ELR (cell line): ENCODE measurements at regions not wholly inside any gene's neighbourhood (a gene's known extent, or its start where the extent isn't known, plus 50 kb on each side); places are given as distances from the start of the nearest gene placed in this dataset.

Experiments used
- DNase-seq: peaks from one replicate; pipeline ENCODE4 v3.0.0-alpha.2; 2015; ENCODE audit warnings: low read depth

DNA sequence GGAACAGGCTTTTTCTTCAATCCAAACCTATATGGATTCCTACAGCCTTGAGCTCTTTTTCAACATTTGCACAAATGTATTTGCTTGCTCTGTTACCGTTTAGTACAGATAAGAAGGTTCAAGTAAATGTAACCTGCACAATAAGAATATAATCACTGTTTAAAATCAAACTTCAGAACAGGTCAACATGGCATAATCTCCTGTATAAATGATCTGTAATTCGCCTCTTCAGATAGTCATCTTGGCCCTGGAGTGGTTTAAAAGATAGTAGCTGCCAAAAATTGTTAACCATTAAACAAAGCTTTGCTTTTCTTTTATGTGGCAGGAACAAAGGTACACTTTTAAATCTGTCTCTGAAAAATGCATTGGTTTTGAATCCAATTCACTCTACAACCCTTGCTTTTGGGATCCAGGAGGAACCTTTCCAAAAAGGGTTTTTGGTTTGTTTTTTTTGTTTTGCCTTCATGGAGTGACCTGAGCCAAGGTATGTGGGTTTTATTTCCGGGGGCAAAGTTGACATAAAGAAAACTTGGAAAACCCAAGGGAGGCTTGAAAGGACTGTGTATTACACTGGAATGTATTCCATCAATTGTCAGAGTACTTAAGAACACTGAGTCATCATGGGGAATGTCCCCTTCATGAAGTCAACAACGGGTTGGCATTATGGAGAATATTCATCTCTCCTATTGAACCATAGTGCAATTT is 210.4 kb upstream of the HCCS start:
- peak; percentile 62 for DNase-seq

DNA sequence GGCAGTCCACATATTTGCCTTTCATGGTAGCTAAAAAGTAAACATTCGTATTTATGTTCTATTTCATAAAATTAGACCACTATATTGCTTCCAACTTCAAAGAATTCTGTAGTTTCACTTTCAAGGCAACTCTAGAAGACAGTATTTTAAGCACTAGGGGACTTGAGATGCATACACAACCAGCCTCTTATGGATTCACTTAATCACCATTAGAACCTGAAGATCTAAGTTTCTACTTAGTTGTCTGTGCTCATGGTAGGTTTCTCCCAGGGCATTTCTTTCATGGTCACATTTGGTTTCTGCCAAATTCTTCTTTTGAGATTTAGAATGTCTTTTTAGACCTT is 209.9 kb upstream of the HCCS start:
- peak; percentile 10 for DNase-seq

DNA sequence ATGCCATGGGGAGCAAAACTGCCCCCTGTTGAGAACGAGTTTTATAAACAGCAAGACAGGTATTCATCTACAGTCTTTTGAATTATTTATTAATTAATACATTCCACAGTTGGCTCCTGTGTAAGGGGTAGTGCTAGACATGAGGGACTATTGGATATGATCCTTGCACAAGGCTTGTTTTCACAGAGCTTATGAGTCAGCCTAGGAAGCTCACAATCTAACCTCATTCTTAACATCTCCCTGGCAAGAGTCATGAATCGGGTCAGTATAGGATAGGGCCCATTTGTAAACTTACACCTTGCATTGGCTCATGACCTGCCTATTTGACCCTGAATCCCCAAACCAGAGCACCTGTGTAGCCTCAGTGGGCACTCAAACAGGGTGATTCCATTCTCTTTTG is 209.1 kb upstream of the HCCS start:
- peak; percentile 69 for DNase-seq

DNA sequence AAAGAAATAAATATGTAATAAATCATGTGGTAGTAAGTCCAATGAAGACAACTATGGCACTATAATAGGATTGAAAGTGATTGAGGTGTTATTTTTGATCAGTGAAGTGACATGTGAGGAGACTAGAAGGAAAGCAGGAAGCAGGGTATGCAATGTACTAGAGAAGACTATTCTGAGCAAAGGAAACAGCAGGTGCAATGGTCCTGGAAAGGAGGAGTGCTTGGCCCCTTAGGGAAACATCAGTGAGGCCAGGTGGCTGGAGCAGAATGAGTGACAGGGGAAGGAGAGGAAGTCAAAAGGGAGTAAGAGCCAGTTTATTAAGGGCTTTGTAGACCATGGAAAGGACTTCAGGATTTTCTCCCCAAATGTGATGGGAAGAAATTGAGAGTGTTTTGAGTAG is 207.6 kb upstream of the HCCS start:
- DNase-seq: no peak

DNA sequence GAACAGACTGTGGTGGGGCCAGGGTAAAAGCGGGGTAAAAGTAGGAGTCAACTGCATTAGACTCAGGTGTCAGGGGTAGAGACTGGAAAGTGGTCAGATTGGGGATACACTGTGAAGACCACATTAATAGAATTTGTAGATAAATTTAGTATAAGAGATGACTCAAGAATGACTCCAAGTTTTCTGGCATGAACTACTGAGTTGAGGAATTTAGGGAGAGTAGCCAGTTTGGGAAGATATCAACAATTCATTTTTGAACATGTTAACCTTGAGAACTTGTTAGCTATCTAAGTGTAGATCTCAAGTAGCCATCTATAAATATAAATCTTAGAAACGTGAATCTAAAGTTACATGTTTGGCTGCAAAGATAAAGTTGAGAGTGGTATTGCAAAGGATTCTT is 206.9 kb upstream of the HCCS start:
- peak; percentile 46 for DNase-seq

DNA sequence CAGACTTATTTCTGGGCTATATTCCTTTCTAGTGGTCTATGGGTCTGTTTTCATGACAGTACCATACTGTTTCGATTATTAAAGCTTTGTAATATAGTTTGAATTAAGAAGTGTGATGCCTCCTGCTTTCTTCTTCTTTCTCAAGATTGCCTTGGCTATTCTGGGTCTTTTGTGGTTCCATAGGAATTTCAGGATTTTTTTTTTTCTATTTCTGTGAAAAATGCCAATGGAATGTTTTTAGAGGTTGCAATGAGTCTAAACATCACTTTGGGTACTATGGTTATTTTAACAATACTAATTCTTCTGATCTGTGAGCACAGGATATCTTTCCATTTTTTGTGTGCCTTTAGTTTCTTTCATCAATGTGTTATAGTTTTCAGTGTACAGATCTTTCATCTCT is 204.3 kb upstream of the HCCS start:
- peak; percentile 34 for DNase-seq

DNA sequence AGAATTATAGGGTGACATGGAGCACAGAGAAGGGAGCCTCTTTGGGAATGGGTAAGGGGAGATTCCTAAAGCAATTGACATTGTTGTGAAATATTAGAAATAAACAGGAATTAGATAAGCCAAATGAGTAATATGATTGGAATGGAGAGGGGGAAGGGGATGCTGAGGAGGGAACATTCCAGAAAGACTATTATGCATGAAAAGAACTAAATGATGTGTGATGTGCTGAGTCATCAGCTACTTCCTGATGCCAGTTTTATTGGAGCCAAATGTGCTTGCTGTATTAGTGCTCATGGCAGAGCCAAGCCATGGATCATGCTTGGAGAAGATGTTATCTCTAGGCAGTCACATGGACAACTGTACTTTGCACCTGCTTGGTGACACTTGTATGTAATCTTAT is 189.0 kb upstream of the HCCS start:
- peak; percentile 86 for DNase-seq

DNA sequence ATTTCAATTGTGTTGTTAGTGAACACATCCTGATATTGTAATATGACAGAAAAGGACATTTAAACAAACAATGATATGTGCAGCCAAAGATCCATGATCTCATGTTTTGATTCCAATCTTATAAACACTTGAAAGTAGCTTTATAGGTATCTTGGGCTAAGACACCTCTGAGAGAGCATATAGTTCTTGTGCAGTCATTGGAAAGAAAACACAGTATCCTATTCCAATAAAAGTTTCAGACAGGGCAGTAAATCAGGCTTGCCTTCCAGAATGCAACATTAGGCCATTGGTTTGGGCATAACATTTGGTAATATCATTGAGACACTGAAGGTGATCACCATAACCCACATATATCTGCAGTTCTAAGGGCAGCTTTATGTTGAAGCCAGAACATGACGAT is 188.3 kb upstream of the HCCS start:
- DNase-seq: no peak

DNA sequence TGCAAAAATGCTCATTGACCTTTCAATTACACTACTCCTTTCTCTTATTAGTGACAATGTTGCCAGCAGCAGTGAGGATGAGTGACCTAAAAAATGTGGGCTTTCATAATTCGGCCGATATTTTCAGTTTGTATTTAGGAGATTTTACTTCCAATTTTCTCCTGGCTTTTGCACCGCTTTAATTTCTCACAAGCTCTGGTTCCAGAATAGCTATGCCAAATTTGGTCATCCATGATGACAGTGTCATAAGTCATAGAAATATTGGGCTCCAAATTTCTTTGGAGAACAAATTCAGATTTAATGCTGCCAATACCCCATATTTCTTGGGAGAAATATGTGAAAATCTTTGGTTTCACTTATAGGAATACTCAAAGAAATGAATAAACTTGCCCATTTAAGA is 187.7 kb upstream of the HCCS start:
- no peak for DNase-seq

DNA sequence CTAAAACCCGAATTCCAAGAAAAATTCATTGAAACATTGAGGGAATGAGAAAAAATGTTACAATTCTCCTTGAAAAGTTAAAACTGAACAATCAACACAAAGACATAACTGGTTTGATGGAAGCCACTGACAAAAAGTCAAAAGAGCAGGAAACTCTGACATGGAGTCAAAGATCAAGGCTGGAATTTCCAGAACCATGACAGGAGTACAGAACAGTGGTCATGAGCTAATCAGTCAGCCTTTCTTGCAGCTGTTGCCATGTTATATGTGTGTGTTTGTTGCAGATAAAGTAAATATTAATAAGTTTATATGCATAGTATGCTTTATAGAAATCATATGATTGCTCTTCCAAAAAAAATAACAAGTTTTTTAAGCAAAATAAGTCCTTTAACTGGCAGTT is 184.7 kb upstream of the HCCS start:
- DNase-seq: no peak

DNA sequence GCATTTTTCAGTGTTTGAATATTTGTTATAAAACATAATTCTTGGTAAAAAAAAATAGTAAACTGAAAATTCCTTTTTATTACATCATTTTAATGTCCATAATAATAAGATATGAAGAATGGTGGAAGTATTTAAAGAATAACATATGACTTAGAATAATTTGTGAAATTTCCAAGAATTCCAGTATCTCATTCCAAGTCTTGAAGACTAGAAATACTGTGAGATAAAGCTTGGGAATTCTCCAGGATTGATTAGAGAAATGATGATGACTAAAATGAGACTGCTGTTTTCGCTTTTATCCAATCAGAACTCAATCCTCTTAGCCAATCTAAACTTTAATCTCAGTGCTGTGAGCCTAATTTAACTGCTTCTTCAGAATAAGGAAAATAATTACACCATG is 184.2 kb upstream of the HCCS start:
- no peak for DNase-seq

DNA sequence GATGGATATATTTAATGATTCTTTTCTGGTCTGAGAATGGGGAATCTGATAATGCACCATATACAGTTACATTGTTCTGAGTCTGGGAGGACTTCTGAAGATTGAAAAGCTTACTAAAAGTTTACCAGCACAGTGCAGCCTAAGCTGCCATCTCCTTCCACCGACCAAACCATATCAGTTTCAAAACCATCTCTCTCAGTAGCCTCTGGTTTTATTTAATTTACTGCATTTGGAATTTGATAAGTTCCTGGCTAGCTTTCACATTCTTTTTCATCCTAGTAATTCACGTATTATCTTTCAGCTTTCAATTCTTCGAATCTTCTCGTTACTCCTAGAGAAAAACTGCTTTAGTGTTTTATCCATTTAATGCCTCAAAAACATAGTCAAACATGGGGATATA is 181.4 kb upstream of the HCCS start:
- DNase-seq: no peak

DNA sequence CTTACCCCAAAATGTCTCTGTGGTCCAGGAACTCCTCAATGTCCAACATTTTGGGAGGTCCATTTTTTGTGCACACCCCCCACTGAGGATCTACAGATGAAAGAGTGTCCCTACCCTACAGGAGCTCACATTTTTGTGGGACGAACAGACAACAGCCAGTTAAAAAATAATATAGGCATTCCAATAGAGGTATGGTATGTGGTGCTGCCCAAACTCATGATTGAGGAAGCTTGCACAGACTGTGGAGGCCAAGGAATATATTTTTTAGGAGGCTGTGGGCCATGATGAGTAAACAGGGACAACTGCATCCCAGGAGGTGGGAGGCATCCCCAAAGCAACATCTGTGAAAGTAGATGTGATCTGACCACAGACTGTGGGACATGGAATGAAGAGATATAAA is 181.0 kb upstream of the HCCS start:
- no peak for DNase-seq

DNA sequence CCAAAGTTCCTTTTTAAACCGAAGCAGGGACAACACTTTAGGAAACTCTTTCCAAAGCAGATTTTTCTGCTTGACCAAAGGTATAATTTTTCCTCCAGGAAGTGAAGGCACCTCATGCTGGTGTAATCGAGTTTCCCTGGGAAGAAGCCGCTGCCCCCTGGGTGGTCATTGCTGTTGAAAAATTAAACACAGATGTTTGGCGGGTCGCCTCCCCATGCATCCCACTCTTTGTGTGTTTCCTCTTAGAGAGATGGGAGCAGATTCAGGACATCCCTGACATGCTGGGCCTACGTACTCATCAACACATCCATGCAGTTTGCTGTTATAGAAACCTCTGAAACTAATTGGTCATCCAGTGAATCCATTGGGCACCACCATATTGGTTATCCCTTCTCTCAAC is 179.2 kb upstream of the HCCS start:
- DNase-seq: no peak

DNA sequence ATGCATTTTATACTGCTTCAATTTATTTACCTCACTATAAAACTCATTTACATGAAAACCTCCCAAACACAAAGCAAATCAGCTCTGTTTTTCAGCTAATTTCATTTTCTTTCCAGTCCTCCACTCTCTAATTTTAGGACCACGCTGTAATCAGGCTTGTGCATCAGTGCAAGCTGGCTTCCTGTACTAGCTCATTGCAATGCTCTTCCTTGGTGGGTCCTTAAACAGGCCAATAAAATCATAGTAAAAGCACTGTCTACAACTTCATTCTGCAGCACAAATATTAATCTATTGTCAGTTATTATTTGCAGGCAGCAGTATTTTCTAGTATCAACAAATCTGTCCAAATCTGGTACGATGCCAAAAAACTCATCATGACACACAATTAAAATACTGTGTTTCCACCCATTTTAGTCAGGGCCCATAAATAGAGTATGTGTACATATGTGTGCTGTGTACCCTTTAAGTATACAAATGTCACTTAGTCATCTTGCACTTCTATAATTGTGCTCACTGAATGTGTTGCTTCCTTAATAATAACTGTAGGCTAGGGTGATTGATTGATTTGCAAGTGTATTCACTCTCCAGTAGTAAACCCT is 178.2 kb upstream of the HCCS start:
- peak; percentile 49 for DNase-seq

DNA sequence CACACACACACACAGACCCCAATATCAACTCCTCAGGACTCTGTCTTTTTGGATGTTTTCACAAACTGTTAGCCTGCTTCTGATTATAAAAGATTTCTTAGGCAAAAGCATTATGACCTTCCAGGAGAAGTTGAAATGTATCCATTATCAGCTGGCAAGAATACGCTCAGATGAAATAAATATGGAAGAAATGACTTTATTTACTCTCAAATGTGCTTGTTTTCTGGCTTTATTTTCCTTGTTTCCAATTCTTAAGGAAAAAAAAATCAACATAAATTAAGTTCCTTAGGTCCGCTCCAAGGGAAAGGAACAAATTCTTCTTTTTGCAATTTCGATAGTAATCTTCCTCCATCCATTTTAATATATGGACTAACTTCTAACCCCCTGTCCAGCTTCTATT is 175.6 kb upstream of the HCCS start:
- DNase-seq: no peak

DNA sequence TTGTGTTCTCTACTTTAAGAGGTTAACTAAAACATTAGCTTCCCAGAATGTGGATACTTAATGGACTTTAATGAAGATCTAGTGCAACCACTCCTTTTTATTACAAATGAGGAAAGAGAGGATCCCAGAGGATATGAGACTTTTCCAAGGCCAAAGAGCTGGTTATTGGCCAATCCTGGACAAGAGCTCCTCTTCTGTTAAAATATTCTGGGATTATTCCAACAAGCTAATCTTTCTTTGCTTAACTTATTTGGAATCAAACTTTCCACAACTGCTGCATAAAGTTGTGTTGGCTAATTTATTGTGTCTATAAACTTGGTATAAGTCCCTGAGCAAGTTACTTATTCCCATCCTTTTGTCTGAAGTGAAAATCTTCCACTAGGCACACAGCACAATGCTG is 174.2 kb upstream of the HCCS start:
- no peak for DNase-seq

DNA sequence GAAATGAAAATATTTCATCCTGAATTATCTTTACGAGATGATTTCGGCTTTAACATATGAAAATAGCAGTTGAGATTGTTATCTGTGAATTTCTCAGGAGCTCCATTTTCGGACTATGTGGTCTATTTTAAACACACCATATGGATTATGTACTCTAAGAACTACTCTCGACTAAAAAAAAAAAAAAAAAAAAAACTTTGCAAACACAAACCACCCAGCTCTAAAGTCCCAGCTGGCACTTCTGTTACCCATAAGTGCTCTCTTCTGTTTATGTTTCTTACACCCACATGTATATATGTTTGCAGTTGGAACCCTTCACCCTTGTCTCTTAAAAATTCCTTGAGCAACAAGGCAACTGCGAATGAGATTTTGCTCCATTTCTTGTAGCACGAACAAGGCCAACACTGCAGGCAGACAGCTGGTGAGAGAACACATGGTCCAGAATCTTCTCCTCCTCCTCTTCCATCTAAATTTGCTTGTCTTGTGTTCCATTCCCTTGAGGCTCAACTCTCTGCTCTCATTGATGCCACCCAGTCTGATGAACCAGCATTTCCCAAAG is 172.7 kb upstream of the HCCS start:
- no peak for DNase-seq

DNA sequence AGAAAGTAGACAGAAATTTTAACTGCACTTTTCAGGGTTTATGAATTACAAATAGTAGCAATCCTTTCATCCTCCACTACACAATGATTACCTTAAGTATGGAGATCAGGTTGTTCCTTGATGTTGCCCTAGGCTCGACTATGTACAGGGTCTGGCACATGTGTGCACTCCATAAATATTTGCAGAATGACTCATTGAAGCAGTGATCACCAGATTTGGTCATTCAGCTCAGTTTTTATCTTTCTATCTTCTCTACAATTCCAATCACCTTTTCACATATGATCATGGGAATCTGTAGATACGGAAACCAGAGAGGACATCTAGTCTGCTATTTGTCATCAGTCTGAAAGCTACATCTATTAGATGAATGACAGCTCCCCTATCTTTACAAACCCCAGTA is 171.7 kb upstream of the HCCS start:
- peak; percentile 58 for DNase-seq

DNA sequence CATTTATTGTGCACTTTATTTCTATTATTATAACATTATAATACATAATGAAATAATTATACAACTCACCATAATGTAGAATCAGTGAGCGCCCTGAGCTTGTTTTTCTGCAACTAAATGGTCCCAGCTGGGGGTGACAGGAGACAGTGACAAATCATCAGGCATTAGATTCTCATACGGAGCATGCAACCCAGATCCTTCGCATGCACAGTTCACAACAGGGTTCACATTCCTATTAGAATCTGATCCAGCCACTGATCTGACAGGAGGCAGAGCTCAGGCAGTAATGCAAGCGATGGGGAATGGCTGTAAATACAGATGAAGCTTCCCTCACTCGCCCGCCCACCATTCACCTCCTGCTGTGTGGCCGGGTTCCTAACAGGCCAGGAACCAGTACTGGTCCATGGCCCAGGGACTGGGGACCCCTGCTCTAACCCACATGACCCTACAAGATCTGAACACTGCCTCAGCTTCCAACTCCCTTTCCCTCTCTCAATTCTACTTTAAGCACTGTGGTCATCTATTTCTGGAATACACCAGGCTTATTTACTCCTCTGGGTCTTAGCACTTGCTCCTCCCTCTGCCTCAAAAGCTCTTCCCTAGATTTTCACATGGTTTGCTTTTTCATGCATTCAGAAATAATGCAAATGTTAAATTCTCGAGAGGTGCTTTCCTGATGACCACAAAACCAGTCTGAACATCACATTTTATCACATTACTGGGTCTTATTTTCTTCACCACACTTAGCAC is 166.8 kb upstream of the HCCS start:
- DNase-seq: no peak

DNA sequence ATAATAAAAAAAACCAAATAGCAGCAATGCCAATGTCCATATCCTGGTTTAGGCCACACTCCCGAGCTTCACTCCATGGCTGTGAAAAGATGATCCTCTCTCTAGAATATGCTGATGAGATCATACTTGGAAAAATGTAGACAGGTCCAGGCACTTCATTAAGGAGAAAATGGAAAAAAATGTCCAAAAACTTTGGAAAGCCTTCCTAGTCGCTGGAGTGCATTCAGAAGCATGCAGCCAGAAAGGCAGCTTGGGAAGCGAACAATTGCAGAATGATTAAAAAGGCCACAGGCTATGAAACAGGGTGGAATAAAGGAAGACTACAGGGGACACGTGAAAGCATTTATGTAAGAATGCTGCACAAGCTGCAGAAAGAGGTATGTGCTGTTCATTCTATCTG is 165.6 kb upstream of the HCCS start:
- no peak for DNase-seq

DNA sequence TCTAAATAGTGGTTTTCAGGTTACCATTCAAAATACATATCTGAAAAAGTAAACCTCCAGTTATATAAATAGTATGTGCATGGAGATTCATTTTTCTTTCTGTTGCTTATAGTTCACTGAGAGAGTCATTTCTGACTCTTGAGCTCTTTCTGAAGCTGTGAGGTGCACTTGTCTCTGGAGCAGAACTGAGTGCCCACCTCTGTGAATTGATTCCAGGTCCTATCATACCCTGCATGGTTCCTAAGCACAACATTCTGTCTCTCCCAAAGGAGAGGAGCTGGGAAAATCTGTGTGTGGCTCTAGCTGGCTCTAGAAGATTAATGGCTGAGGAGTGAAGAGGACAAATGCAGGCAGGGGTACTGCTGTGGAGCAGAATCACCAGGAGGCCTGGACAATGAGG is 161.6 kb upstream of the HCCS start:
- DNase-seq: no peak

DNA sequence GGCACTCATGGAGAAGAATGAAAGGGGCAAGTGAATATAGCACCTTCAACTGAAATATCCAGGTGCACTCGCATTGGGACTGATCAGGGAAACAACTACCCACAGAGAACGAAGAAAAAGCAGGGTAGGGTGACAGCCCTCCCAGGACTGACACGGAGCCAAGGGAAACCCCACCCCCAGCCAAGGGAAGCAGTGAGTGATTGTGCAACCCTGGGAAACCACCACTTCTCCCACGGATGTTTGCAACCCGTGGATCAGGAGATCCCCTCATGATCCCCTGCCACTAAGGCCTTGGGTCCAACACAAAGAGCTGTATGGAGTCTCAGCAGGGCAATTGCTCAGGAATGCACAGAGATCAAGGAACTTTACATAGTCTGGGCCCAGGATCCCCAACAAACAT is 158.5 kb upstream of the HCCS start:
- no peak for DNase-seq
